ENCODE measurements at regions not wholly inside any gene's neighbourhood (a gene's known extent, or its start where the extent isn't known, plus 50 kb on each side); places are given as distances from the start of the nearest gene placed in this dataset.

- H3K27me3 ChIP-seq (ENCODE audit: insufficient read depth, low read length) = no peaks in the 10 kb centered on the region
- H2AFZ ChIP-seq (ENCODE audit: insufficient read depth, low read length, poor library complexity) = no peak overlapping the region
- H4K8ac ChIP-seq (ENCODE audit: low read depth, low read length) = no peak overlapping the region
- no peak overlapping the region for H2BK5ac ChIP-seq (ENCODE audit: low read depth, low read length, poor library complexity)
- H4K12ac ChIP-seq (ENCODE audit: low read depth, low read length) = no peak overlapping the region
- H3K27ac ChIP-seq (ENCODE audit: low read depth, low read length) = no peak overlapping the region
- no peak overlapping the region for H3K4me3 ChIP-seq (ENCODE audit: low read depth, low read length)
- H2AK5ac ChIP-seq (ENCODE audit: low read length) = no peak overlapping the region
- no peak overlapping the region for H2BK120ac ChIP-seq (ENCODE audit: insufficient read depth, low read length, poor library complexity)
- H2BK12ac ChIP-seq (ENCODE audit: low read length) = no peak overlapping the region
- no peaks in the 10 kb centered on the region for H3K79me2 ChIP-seq (ENCODE audit: control insufficient read depth, insufficient read depth, low read length, poor library complexity)
- DNase-seq = no peak
- no peak overlapping the region for H3K4me2 ChIP-seq (ENCODE audit: low read length)
- no peaks in the 10 kb centered on the region for H3K36me3 ChIP-seq (ENCODE audit: control insufficient read depth in 1 of 2, insufficient read depth in 2 of 2, low read length in 2 of 2)
- no peak overlapping the region for H3K14ac ChIP-seq (ENCODE audit: low read length)
- no peak overlapping the region for H3K18ac ChIP-seq (ENCODE audit: low read length)
- H3K9ac ChIP-seq (ENCODE audit: low read length) = no peak overlapping the region
- no peaks in the 10 kb centered on the region for H3K4me1 ChIP-seq (ENCODE audit: control insufficient read depth in 1 of 2, insufficient read depth in 2 of 2, low read length in 2 of 2)
- H3K79me1 ChIP-seq (ENCODE audit: low read length) = no peaks in the 10 kb centered on the region
- H4K91ac ChIP-seq (ENCODE audit: low read depth, low read length) = no peak overlapping the region
- no peak overlapping the region for H3K4ac ChIP-seq (ENCODE audit: low read depth, low read length)
- H3K23ac ChIP-seq (ENCODE audit: low read length) = no peak overlapping the region
- no CpG with 5 or more reads among the region's 2 CpGs for WGBS (ENCODE audit: extremely low coverage, insufficient coverage, insufficient read length)
- no peaks in the 10 kb centered on the region for H3K9me3 ChIP-seq (ENCODE audit: insufficient read depth, low read depth, low read length)
Observed at GRCh38 chr4:66095065-66095464, 424.8 kb upstream of the EPHA5 start.

GRCh38 chr4:66094070-66094469 is 423.8 kb upstream of the EPHA5 start:
- Histone ChIP-seq H3K9me3 (ENCODE audit: insufficient read depth, low read depth, low read length) (no peaks in the 10 kb centered on the region), H3K23ac (ENCODE audit: low read length) (no peak overlapping the region), H3K27me3 (ENCODE audit: insufficient read depth, low read length) (no peaks in the 10 kb centered on the region), H3K36me3 (ENCODE audit: control insufficient read depth in 1 of 2, insufficient read depth in 2 of 2, low read length in 2 of 2) (no peaks in the 10 kb centered on the region), H4K91ac (ENCODE audit: low read depth, low read length) (no peak overlapping the region), H2BK12ac (ENCODE audit: low read length) (no peak overlapping the region), H2BK5ac (ENCODE audit: low read depth, low read length, poor library complexity) (no peak overlapping the region), H3K18ac (ENCODE audit: low read length) (no peak overlapping the region), H3K4me1 (ENCODE audit: control insufficient read depth in 1 of 2, insufficient read depth in 2 of 2, low read length in 2 of 2) (no peaks in the 10 kb centered on the region), H3K79me2 (ENCODE audit: control insufficient read depth, insufficient read depth, low read length, poor library complexity) (no peaks in the 10 kb centered on the region), H3K27ac (ENCODE audit: low read depth, low read length) (no peak overlapping the region), H2AFZ (ENCODE audit: insufficient read depth, low read length, poor library complexity) (no peak overlapping the region), H3K4me2 (ENCODE audit: low read length) (no peak overlapping the region), H3K9ac (ENCODE audit: low read length) (no peak overlapping the region), H2AK5ac (ENCODE audit: low read length) (no peak overlapping the region), H3K4me3 (ENCODE audit: low read depth, low read length) (no peak overlapping the region), H3K4ac (ENCODE audit: low read depth, low read length) (no peak overlapping the region), H3K14ac (ENCODE audit: low read length) (no peak overlapping the region), H3K79me1 (ENCODE audit: low read length) (no peaks in the 10 kb centered on the region), H4K12ac (ENCODE audit: low read depth, low read length) (no peak overlapping the region), H4K8ac (ENCODE audit: low read depth, low read length) (no peak overlapping the region), H2BK120ac (ENCODE audit: insufficient read depth, low read length, poor library complexity) (no peak overlapping the region)
- no CpG with 5 or more reads among the region's 15 CpGs for WGBS (ENCODE audit: extremely low coverage, insufficient coverage, insufficient read length)
- no peak for DNase-seq

- H2AFZ ChIP-seq (ENCODE audit: insufficient read depth, low read length, poor library complexity) = no peak overlapping the region
- no peaks in the 10 kb centered on the region for H3K79me1 ChIP-seq (ENCODE audit: low read length)
- no peaks in the 10 kb centered on the region for H3K4me1 ChIP-seq (ENCODE audit: control insufficient read depth in 1 of 2, insufficient read depth in 2 of 2, low read length in 2 of 2)
- H2BK12ac ChIP-seq (ENCODE audit: low read length) = no peak overlapping the region
- no peaks in the 10 kb centered on the region for H3K27me3 ChIP-seq (ENCODE audit: insufficient read depth, low read length)
- H3K14ac ChIP-seq (ENCODE audit: low read length) = no peak overlapping the region
- no peak overlapping the region for H3K18ac ChIP-seq (ENCODE audit: low read length)
- H2BK120ac ChIP-seq (ENCODE audit: insufficient read depth, low read length, poor library complexity) = no peak overlapping the region
- no CpG with 5 or more reads among the region's 1 CpG for WGBS (ENCODE audit: extremely low coverage, insufficient coverage, insufficient read length)
- H3K36me3 ChIP-seq (ENCODE audit: control insufficient read depth in 1 of 2, insufficient read depth in 2 of 2, low read length in 2 of 2) = no peaks in the 10 kb centered on the region
- no peak overlapping the region for H4K8ac ChIP-seq (ENCODE audit: low read depth, low read length)
- H3K79me2 ChIP-seq (ENCODE audit: control insufficient read depth, insufficient read depth, low read length, poor library complexity) = no peaks in the 10 kb centered on the region
- no peak overlapping the region for H3K4me2 ChIP-seq (ENCODE audit: low read length)
- H3K9ac ChIP-seq (ENCODE audit: low read length) = no peak overlapping the region
- H3K4me3 ChIP-seq (ENCODE audit: low read depth, low read length) = no peak overlapping the region
- no peak overlapping the region for H3K27ac ChIP-seq (ENCODE audit: low read depth, low read length)
- H3K9me3 ChIP-seq (ENCODE audit: insufficient read depth, low read depth, low read length) = peaks cover 1% of the 10 kb centered on the region
- no peak overlapping the region for H3K23ac ChIP-seq (ENCODE audit: low read length)
- no peak overlapping the region for H3K4ac ChIP-seq (ENCODE audit: low read depth, low read length)
- H4K12ac ChIP-seq (ENCODE audit: low read depth, low read length) = no peak overlapping the region
- H4K91ac ChIP-seq (ENCODE audit: low read depth, low read length) = no peak overlapping the region
- no peak for DNase-seq
- no peak overlapping the region for H2AK5ac ChIP-seq (ENCODE audit: low read length)
- H2BK5ac ChIP-seq (ENCODE audit: low read depth, low read length, poor library complexity) = no peak overlapping the region
Observed at GRCh38 chr4:66091786-66092185, 421.5 kb upstream of the EPHA5 start.

DNA sequence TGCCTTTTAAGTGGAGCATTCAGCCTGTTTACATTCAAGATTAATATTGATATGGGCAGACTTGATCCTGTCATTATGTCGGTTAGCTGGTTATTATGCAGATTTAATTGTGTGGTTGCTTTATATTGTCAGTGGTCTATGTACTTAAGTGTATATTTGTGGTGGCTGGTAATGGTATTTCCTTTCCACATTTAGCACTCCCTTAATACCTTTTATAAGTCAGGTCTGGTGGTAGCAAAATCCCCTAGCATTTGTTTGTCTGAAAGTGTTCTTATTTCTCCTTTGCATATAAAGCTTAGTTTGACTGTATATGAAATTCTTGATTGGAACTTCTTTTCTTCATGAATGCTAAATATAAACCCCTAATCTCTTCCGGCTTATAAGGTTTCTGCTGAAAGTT is 403.7 kb upstream of the EPHA5 start:
- no peaks in the 10 kb centered on the region for H3K79me2 ChIP-seq (ENCODE audit: control insufficient read depth, insufficient read depth, low read length, poor library complexity)
- H3K79me1 ChIP-seq (ENCODE audit: low read length) = no peaks in the 10 kb centered on the region
- no peak overlapping the region for H2AFZ ChIP-seq (ENCODE audit: insufficient read depth, low read length, poor library complexity)
- no peak overlapping the region for H2BK120ac ChIP-seq (ENCODE audit: insufficient read depth, low read length, poor library complexity)
- no peak for DNase-seq
- WGBS (ENCODE audit: extremely low coverage, insufficient coverage, insufficient read length) = no CpG with 5 or more reads among the region's 2 CpGs
- no peak overlapping the region for H3K14ac ChIP-seq (ENCODE audit: low read length)
- no peak overlapping the region for H3K4ac ChIP-seq (ENCODE audit: low read depth, low read length)
- no peak overlapping the region for H2AK5ac ChIP-seq (ENCODE audit: low read length)
- no peak overlapping the region for H3K18ac ChIP-seq (ENCODE audit: low read length)
- H3K27ac ChIP-seq (ENCODE audit: low read depth, low read length) = no peak overlapping the region
- no peaks in the 10 kb centered on the region for H3K9me3 ChIP-seq (ENCODE audit: insufficient read depth, low read depth, low read length)
- H4K91ac ChIP-seq (ENCODE audit: low read depth, low read length) = no peak overlapping the region
- H3K4me3 ChIP-seq (ENCODE audit: low read depth, low read length) = no peak overlapping the region
- no peaks in the 10 kb centered on the region for H3K4me1 ChIP-seq (ENCODE audit: control insufficient read depth in 1 of 2, insufficient read depth in 2 of 2, low read length in 2 of 2)
- no peaks in the 10 kb centered on the region for H3K36me3 ChIP-seq (ENCODE audit: control insufficient read depth in 1 of 2, insufficient read depth in 2 of 2, low read length in 2 of 2)
- H3K4me2 ChIP-seq (ENCODE audit: low read length) = no peak overlapping the region
- no peak overlapping the region for H4K12ac ChIP-seq (ENCODE audit: low read depth, low read length)
- H2BK12ac ChIP-seq (ENCODE audit: low read length) = no peak overlapping the region
- H3K9ac ChIP-seq (ENCODE audit: low read length) = no peak overlapping the region
- H3K23ac ChIP-seq (ENCODE audit: low read length) = no peak overlapping the region
- no peaks in the 10 kb centered on the region for H3K27me3 ChIP-seq (ENCODE audit: insufficient read depth, low read length)
- no peak overlapping the region for H4K8ac ChIP-seq (ENCODE audit: low read depth, low read length)
- H2BK5ac ChIP-seq (ENCODE audit: low read depth, low read length, poor library complexity) = no peak overlapping the region
